CD14-positive monocyte (primary cell): ENCODE measurements at regions not wholly inside any gene's neighbourhood (a gene's known extent, or its start where the extent isn't known, plus 50 kb on each side); places are given as distances from the start of the nearest gene placed in this dataset.

Experiments
- DNase-seq, 3 donors: peaks; one replicate each; pipeline ENCODE4 v3.0.0-alpha.2; 2011 to 2022
- H2AFZ ChIP-seq: 2 replicates; pipeline ENCODE4 v1.6.0; 2012; ENCODE audit warnings: mild to moderate bottlenecking, low read depth, low read length, inconsistent platforms; ENCODE audit not compliant: insufficient read depth, poor library complexity, severe bottlenecking
- H3K27ac ChIP-seq, 2 donors: 1 replicate in 1 of 2; 2 replicates in 1 of 2; pipeline ENCODE4 v1.5.1; 2012 to 2013; ENCODE audit warnings: low read length in 2 of 2, control low read depth in 1 of 2, inconsistent platforms in 1 of 2, low read depth in 1 of 2, mild to moderate bottlenecking in 1 of 2
- H3K27me3 ChIP-seq, 2 donors: one replicate each; pipeline versions ENCODE4 v1.6.0 to v1.6.1; 2011 to 2013; ENCODE audit warnings: low read length in 2 of 2; ENCODE audit not compliant: control insufficient read depth in 2 of 2, insufficient read depth in 2 of 2
- H3K36me3 ChIP-seq, 2 donors: replicated peaks in 1 of 2; 1 replicate in 1 of 2; 2 replicates in 1 of 2; pipeline versions ENCODE4 v1.5.1 to v1.6.1; 2012 to 2013; ENCODE audit warnings: low read length in 2 of 2, control low read depth in 1 of 2, inconsistent platforms in 1 of 2, mild to moderate bottlenecking in 1 of 2; ENCODE audit not compliant: insufficient read depth in 2 of 2, control insufficient read depth in 1 of 2
- H3K4me1 ChIP-seq, 2 donors: 1 replicate in 1 of 2; 2 replicates in 1 of 2; pipeline versions ENCODE4 v1.5.1 to v1.6.1; 2012 to 2013; ENCODE audit warnings: low read length in 2 of 2, control low read depth in 1 of 2, inconsistent platforms in 1 of 2, mild to moderate bottlenecking in 1 of 2, moderate library complexity in 1 of 2; ENCODE audit not compliant: insufficient read depth in 2 of 2, control insufficient read depth in 1 of 2
- H3K4me2 ChIP-seq: replicated peaks from 2 replicates; pipeline ENCODE3; 2012; ENCODE audit warnings: low read length, moderate library complexity, mild to moderate bottlenecking; ENCODE audit not compliant: poor library complexity, severe bottlenecking; ENCODE audit errors: extremely low read depth
- H3K4me3 ChIP-seq, 3 experiments: fragments of 200-600 bp in 1 of 3; sonication (generic) in 1 of 3; replicated peaks in 1 of 3; 1 replicate in 2 of 3; 2 replicates in 1 of 3; pipeline ENCODE4 v1.5.1; 2011 to 2013; ENCODE audit warnings: low read length in 3 of 3, mild to moderate bottlenecking in 3 of 3, control low read depth in 2 of 3, low read depth in 2 of 3, inconsistent platforms in 1 of 3, moderate library complexity in 1 of 3
- H3K79me2 ChIP-seq: 2 replicates; pipeline ENCODE4 v1.6.0; 2012; ENCODE audit warnings: mild to moderate bottlenecking, control low read depth, inconsistent platforms, low read length, moderate library complexity; ENCODE audit not compliant: insufficient read depth
- H3K9ac ChIP-seq: 2 replicates; pipeline ENCODE4 v1.6.0; 2017; ENCODE audit warnings: low read length, mild to moderate bottlenecking; ENCODE audit not compliant: insufficient read depth, poor library complexity, severe bottlenecking
- H3K9me3 ChIP-seq, 2 donors: replicated peaks in 1 of 2; 1 replicate in 1 of 2; 2 replicates in 1 of 2; pipeline versions ENCODE4 v1.5.1 to v1.6.1; 2012 to 2013; ENCODE audit warnings: low read length in 2 of 2, control low read depth in 1 of 2; ENCODE audit not compliant: control insufficient read depth in 1 of 2, insufficient read depth in 1 of 2
- H4K20me1 ChIP-seq: 2 replicates; pipeline ENCODE4 v1.6.0; 2012; ENCODE audit warnings: mild to moderate bottlenecking, low read length, control low read depth, moderate library complexity; ENCODE audit not compliant: insufficient read depth
- H3K27ac Mint-ChIP-seq, 7 donors: one replicate each; pipeline ENCODE4 v1.8.0; 2020; ENCODE audit warnings: mild to moderate bottlenecking in 7 of 7, mixed read lengths in 7 of 7, moderate library complexity in 6 of 7, inconsistent platforms in 2 of 7
- H3K27me3 Mint-ChIP-seq, 3 donors: one replicate each; pipeline ENCODE4 v1.8.0; 2021 to 2022; ENCODE audit warnings: low read depth in 3 of 3, mild to moderate bottlenecking in 3 of 3, mixed read lengths in 3 of 3, moderate library complexity in 3 of 3, inconsistent platforms in 1 of 3
- H3K36me3 Mint-ChIP-seq, 2 donors: one replicate each; pipeline ENCODE4 v1.8.0; 2020; ENCODE audit warnings: mixed read lengths in 2 of 2, inconsistent platforms in 1 of 2, mild to moderate bottlenecking in 1 of 2
- H3K4me1 Mint-ChIP-seq: one replicate; pipeline ENCODE4 v1.8.0; 2020; ENCODE audit warnings: mild to moderate bottlenecking, mixed read lengths
- H3K4me3 Mint-ChIP-seq, 2 donors: one replicate each; pipeline ENCODE4 v1.8.0; 2020; ENCODE audit warnings: mild to moderate bottlenecking in 2 of 2, mixed read lengths in 2 of 2, moderate library complexity in 1 of 2
- H3K9me3 Mint-ChIP-seq, 7 donors: one replicate each; pipeline ENCODE4 v1.8.0; 2020 to 2022; ENCODE audit warnings: mixed read lengths in 7 of 7, mild to moderate bottlenecking in 6 of 7, moderate library complexity in 6 of 7, inconsistent platforms in 2 of 7
- WGBS: methylation state at CpG from one replicate; pipeline ENCODE4 v1.1.5; 2013; ENCODE audit warnings: missing lambda C conversion rate; ENCODE audit not compliant: insufficient coverage; 5-methylcytosine and 5-hydroxymethylcytosine counted together
- intact Hi-C, 2 donors: fragments of 100-400 bp; cut with micrococcal nuclease; formaldehyde crosslinking; loops; one replicate each; pipeline versions ENCODE4 v1.15.0 to v1.15.1; 2023
- TF ChIP-seq, protein P1 (sequence below): fragments of 200-600 bp; IDR thresholded peaks from one replicate; pipeline ENCODE4 v1.8.0; 2022; ENCODE audit warnings: antibody characterized with exemption, mild to moderate bottlenecking

DNA sequence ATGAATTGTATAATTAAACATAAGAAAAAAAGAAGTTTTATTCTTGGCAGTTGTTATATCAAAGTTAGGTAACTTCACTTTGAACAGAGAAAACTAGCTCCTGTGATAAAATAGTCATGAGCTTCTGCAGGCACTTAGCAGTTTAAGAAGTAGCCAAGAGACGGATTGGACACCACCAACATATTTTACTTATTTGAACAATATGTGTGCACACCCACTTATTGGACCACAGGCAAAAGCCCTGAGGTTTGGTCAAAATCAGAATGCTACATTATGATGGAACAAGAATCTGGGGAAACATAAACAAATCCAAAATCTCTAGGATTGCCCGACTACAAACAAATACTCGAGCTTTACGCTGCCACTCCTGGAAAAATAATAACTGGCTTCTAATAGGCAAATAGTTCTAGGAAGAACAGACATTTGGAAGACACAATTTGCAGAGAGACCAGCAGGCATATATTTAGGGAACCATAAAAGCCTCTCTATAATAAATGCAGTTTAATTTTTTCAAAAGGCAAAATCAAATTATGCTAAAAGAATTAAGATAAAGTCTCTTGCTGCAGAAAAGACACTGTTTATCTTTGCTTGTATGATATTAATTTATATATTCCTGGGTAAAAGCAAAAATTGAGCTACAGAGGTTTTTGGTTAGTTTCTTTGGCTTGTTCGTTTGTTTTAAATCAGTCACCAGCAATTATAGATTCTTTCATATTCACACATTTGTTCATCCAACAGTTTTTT lies 117.9 kb downstream of the CDC42EP3 start:
- H3K27ac ChIP-seq = no peak overlapping the region
- no peak overlapping the region for H3K27ac Mint-ChIP-seq
- no peaks in the 10 kb centered on the region for H3K79me2 ChIP-seq
- H3K9me3 Mint-ChIP-seq = peaks cover 0 to 1% (median 0%) of the 10 kb centered on the region in 7 donors
- no peak overlapping the region for H3K9ac ChIP-seq
- no peak overlapping the region for H3K4me2 ChIP-seq
- H3K36me3 ChIP-seq = no peaks in the 10 kb centered on the region
- intact Hi-C loops = no loop called here
- no peaks in the 10 kb centered on the region for H3K9me3 ChIP-seq
- H3K4me1 Mint-ChIP-seq = peaks cover 34% of the 10 kb centered on the region
- H3K4me3 Mint-ChIP-seq = no peak overlapping the region
- TF ChIP-seq, protein P1, sequence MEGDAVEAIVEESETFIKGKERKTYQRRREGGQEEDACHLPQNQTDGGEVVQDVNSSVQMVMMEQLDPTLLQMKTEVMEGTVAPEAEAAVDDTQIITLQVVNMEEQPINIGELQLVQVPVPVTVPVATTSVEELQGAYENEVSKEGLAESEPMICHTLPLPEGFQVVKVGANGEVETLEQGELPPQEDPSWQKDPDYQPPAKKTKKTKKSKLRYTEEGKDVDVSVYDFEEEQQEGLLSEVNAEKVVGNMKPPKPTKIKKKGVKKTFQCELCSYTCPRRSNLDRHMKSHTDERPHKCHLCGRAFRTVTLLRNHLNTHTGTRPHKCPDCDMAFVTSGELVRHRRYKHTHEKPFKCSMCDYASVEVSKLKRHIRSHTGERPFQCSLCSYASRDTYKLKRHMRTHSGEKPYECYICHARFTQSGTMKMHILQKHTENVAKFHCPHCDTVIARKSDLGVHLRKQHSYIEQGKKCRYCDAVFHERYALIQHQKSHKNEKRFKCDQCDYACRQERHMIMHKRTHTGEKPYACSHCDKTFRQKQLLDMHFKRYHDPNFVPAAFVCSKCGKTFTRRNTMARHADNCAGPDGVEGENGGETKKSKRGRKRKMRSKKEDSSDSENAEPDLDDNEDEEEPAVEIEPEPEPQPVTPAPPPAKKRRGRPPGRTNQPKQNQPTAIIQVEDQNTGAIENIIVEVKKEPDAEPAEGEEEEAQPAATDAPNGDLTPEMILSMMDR = no peak
- H3K4me3 ChIP-seq = no peak overlapping the region
- DNase-seq = no peak
- no CpG with 5 or more reads among the region's 5 CpGs for WGBS
- peaks cover 50 to 64% of the 10 kb centered on the region in 2 donors for H3K4me1 ChIP-seq
- H2AFZ ChIP-seq = no peak overlapping the region
- peaks cover 0 to 3% (median 2%) of the 10 kb centered on the region in 3 donors for H3K27me3 Mint-ChIP-seq
- no peaks in the 10 kb centered on the region for H3K27me3 ChIP-seq
- no peaks in the 10 kb centered on the region for H4K20me1 ChIP-seq
- H3K36me3 Mint-ChIP-seq = no peaks in the 10 kb centered on the region

DNA sequence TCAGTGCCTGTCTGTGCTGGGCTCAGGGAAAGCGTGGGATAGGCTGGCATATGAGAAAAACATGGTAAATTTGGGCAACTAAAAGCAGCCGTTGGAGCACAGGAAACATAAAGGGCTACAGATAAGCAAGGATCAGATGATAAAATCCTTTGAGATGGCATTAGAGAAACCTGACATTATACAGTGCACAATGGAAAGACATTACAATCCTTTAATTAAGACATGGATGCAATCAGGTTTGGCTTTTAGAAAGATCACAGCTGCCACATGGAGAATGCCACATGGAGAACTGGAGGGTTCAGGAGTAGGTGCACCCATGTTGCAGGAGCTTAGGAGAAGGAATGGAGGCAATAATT lies 117.3 kb downstream of the CDC42EP3 start:
- no peaks in the 10 kb centered on the region for H3K36me3 Mint-ChIP-seq
- H3K4me1 Mint-ChIP-seq = peaks cover 35% of the 10 kb centered on the region
- no peak for DNase-seq
- Histone ChIP-seq H3K27me3 (no peaks in the 10 kb centered on the region), H3K4me1 (peaks cover 55 to 67% of the 10 kb centered on the region in 2 donors), H3K27ac (no peak overlapping the region), H3K4me2 (no peak overlapping the region), H3K9ac (no peak overlapping the region), H2AFZ (no peak overlapping the region), H4K20me1 (no peaks in the 10 kb centered on the region), H3K36me3 (no peaks in the 10 kb centered on the region), H3K79me2 (no peaks in the 10 kb centered on the region), H3K4me3 (no peak overlapping the region), H3K9me3 (no peaks in the 10 kb centered on the region)
- peaks cover 0 to 1% (median 0%) of the 10 kb centered on the region in 7 donors for H3K9me3 Mint-ChIP-seq
- H3K27ac Mint-ChIP-seq = no peak overlapping the region
- no CpG with 5 or more reads among the region's 2 CpGs for WGBS
- H3K4me3 Mint-ChIP-seq = no peak overlapping the region
- TF ChIP-seq, protein P1 = no peak
- intact Hi-C loops = no loop called here
- H3K27me3 Mint-ChIP-seq = peaks cover 0 to 3% (median 2%) of the 10 kb centered on the region in 3 donors
